ENCODE measurements at regions not wholly inside any gene's neighbourhood (a gene's known extent, or its start where the extent isn't known, plus 50 kb on each side); places are given as distances from the start of the nearest gene placed in this dataset.

DNA sequence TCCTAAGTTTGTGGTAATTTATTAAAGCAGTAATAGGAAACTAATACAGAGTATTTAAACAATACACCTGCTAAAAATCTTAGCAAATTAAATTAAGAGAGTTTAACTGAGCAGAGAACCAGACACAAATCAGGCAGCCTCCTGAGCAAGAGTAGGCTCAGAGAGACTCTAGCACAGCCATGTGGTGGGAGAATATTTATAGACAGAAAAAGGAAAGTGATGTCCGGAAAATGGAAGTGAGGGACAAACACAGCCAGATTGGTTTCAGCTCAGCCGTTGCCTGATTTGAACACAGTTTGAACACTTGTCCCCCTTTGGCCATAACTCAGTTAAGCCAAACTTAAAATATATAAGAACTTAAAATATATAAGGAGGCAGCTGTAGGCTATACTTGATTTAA is 192.6 kb upstream of the PSMD7 start:
- H3K9me3 ChIP-seq: no peaks in the 10 kb centered on the region
- 34 to 63% methylated on average over 2 of the region's 2 CpGs for WGBS, 2 donors
- no peak overlapping the region for H3K27ac ChIP-seq
- TF ChIP-seq, protein P1, sequence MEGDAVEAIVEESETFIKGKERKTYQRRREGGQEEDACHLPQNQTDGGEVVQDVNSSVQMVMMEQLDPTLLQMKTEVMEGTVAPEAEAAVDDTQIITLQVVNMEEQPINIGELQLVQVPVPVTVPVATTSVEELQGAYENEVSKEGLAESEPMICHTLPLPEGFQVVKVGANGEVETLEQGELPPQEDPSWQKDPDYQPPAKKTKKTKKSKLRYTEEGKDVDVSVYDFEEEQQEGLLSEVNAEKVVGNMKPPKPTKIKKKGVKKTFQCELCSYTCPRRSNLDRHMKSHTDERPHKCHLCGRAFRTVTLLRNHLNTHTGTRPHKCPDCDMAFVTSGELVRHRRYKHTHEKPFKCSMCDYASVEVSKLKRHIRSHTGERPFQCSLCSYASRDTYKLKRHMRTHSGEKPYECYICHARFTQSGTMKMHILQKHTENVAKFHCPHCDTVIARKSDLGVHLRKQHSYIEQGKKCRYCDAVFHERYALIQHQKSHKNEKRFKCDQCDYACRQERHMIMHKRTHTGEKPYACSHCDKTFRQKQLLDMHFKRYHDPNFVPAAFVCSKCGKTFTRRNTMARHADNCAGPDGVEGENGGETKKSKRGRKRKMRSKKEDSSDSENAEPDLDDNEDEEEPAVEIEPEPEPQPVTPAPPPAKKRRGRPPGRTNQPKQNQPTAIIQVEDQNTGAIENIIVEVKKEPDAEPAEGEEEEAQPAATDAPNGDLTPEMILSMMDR (IDR thresholded peaks at IDR 0.05): no peak
- no peaks in the 10 kb centered on the region for H3K36me3 ChIP-seq
- ATAC-seq (no peak), FAIRE-seq (no peak), DNase-seq (no peak)
- H3K4me1 ChIP-seq: no peaks in the 10 kb centered on the region
- H3K27me3 ChIP-seq: no peaks in the 10 kb centered on the region
- intact Hi-C loops (cut with DNase I): no loop called here
- no peak overlapping the region for H3K4me3 ChIP-seq

DNA sequence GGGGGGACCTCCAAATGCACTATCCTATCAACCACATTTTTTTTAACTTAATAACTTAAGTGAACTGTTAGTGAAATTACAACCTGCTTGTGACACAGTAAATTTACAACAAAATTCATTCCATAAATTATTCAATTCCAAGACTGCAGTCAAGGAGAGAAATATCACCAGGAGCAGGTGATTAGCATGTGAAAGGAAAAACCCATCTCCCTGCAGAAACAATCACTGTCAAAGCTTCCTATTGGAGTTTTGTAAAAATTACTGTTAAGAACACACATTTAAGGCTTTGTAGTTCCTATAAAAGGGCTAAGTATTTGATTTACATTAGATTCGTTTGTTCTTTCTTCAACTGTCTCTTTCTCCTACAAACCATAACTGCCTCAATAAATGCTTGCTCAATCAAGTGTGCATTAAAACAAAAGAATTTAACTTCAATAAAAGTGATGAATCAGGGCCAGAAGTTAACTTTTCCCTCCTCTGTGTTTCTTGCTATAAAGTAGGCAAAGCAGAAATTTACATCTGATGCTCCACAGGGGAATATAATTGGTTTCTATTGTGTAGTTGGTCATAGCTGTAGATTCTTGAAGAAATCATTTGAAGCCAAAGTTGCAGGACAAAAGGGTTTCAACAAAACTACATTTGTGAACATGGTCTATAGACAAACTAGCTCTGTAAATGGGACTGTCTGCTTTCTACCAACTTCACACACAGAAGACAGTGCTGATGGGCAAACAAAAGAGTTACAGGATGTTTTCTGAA is 195.1 kb upstream of the PSMD7 start:
- Histone ChIP-seq H3K27me3 (no peaks in the 10 kb centered on the region), H3K36me3 (no peaks in the 10 kb centered on the region), H3K9me3 (no peaks in the 10 kb centered on the region), H3K4me3 (no peak overlapping the region), H3K4me1 (no peaks in the 10 kb centered on the region), H3K27ac (no peak overlapping the region)
- DNase-seq: no peak
- WGBS, 2 donors: 72 to 83% methylated on average over 1 of the region's 1 CpG
- ATAC-seq: no peak
- no peak for FAIRE-seq
- TF ChIP-seq, protein P1 (IDR thresholded peaks at IDR 0.05): no peak
- intact Hi-C loops (cut with DNase I): no loop called here

DNA sequence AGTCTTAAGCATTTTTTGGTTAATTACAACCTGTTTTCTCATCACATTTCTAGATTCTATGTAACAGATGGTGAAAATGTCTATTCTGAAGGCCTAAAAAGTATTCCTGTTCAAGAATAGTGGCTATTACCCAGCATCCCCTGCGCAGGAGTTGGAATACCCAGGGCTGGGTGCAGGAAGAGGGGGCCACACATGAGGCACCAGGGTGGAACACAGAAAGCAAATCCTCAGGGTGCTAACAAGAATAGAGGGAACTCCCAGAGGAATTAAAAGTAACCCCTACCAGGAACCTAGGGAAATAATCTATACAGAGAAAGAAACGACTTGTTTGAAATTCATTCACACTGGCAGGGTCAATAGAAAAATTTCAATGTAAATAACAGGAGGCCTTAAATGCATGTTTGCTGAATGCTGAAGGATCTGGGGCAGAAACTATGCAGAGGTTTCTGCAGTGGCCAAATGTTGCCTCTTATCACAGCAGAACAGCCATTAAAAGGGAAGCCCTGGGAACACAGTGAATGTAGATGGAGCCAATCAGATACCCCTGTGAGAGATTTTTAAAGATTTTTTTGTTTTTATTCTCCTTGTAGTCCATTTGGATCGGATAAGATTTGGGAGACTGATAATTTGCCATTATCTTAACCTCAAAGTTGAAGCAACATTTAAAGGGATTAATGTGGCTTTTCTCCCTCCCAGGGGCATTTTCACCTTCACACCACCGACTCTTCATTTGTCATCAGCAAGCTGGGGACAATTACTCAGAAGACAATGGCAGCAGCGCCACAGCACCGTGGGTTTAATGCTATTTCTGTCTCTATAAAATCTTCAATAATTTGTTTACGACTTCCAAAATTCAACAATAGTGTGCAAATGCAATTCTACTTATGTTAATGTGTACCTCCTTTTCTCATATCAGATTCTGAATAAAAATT is 196.0 kb upstream of the PSMD7 start:
- TF ChIP-seq, protein P1 (IDR thresholded peaks at IDR 0.05): no peak
- intact Hi-C loops (cut with DNase I): no loop called here
- Histone ChIP-seq H3K9me3 (no peaks in the 10 kb centered on the region), H3K4me3 (no peak overlapping the region), H3K36me3 (no peaks in the 10 kb centered on the region), H3K27ac (no peak overlapping the region), H3K27me3 (no peaks in the 10 kb centered on the region), H3K4me1 (no peaks in the 10 kb centered on the region)
- FAIRE-seq (no peak), DNase-seq (no peak), ATAC-seq (no peak)
- WGBS, 2 donors: 52% methylated on average over 7 of the region's 7 CpGs

DNA sequence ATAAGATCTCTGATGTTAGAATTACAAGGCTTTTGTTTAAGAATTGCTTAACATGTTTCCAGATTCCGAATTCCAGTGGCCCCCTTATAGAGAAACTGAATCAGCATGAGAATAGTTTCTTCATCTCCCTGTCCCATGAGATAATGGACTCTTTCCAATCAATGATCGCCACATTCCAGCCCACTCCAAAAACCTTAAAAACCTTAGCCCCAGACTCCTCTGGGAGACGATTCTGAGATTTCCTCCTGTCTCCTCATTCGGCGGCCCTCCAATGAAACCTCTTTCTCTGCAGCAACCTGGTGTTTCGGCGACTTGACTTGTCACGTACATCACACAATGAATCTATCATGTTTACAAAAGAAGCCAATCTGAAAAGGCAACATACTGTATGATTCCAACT is 197.1 kb upstream of the PSMD7 start:
- H3K4me3 ChIP-seq: no peak overlapping the region
- H3K9me3 ChIP-seq: no peaks in the 10 kb centered on the region
- WGBS, 2 donors: 79 to 86% methylated on average over 8 of the region's 8 CpGs
- H3K27me3 ChIP-seq: no peaks in the 10 kb centered on the region
- no peaks in the 10 kb centered on the region for H3K36me3 ChIP-seq
- DNase-seq: no peak
- ATAC-seq: no peak
- intact Hi-C loops (cut with DNase I): no loop called here
- H3K27ac ChIP-seq: no peak overlapping the region
- no peaks in the 10 kb centered on the region for H3K4me1 ChIP-seq
- no peak for FAIRE-seq
- TF ChIP-seq, protein P1 (IDR thresholded peaks at IDR 0.05): no peak
